GM21576 (cell line): ENCODE measurements at regions not wholly inside any gene's neighbourhood (a gene's known extent, or its start where the extent isn't known, plus 50 kb on each side); places are given as distances from the start of the nearest gene placed in this dataset.
"Not testable (repeated sequence)": the region's sequence is repeated elsewhere in the genome, so short reads cannot be mapped to it uniquely, and the experiment has no call there.

Experiments
- ATAC-seq: cut with Tn5 transposase; IDR thresholded peaks from one replicate; pipeline ENCODE4 v1.9.1; 2021; ENCODE audit warnings: mild to moderate bottlenecking, moderate library complexity; ENCODE audit not compliant: unreplicated experiment

GRCh38 chr3:145620002-145620401, 541.0 kb downstream of the PLOD2 start:
- ATAC-seq: no peak

- no peak for ATAC-seq
These were observed 540.5 kb downstream of the PLOD2 start for GRCh38 chr3:145620486-145620885.

- ATAC-seq: no peak
These were observed 537.6 kb downstream of the PLOD2 start for GRCh38 chr3:145623349-145623748.

- ATAC-seq: no peak
These were observed 532.8 kb downstream of the PLOD2 start for GRCh38 chr3:145628211-145628610.

DNA sequence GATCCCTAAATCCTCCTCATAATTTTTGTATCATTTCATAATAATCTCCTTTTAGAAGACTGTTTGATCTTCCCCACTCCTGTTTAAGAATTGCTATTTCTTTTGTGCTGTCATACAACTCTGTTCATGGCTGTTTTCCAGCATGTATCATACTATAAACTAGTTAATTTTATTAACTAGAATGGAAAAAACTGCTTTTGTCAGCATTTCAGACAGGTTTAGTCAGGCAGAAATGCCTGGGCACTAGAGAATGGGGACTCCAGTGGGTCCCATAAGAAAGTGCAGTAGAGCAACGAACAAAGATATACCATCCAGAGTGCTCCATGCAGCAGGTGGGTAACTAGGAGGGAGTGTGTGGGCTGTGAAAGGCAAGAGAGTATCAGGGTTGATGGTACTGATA, 523.9 kb downstream of the PLOD2 start:
- ATAC-seq: no peak

- no peak for ATAC-seq
These were observed 521.9 kb downstream of the PLOD2 start for GRCh38 chr3:145639003-145639606.

DNA sequence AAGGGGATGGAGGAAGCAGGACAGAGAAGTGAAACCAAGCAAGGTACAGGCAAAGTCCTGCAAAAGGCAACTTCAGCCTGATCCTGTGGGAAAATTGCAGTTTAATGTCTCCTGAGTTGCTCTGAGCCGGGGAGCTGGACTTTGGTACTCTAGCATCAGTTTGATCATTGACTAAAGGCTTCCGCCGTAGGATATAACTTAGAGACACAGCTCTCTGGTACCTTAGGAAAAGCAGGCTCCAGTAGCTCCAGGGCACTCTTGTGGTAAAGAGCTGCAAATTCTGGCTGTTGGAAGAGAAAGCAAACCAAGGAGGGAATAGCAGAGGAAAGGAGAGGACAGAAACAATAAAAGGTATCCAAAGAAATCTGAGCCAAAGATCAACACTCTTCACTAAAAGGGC, 521.1 kb downstream of the PLOD2 start:
- no peak for ATAC-seq

DNA sequence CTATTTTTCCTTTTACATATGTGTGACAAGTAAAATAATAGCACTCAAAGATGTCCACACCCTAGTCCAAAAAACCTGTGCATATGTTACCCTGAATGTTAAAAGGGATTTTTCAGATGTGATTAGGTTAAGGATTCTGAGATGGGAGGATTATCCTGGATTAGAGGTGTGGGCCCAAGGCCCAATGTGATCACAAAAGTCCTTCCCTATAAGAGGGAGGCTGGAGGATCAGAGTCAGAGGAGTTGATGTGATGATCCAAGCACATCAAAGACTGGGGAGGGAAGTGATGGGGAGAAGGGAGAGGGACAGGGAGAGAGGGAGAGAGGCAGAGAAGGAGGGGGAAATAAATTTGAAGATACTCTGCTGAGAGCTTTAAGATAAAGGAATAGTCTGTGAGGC, 512.6 kb downstream of the PLOD2 start:
- ATAC-seq: no peak

GRCh38 chr3:145649368-145649887, 511.6 kb downstream of the PLOD2 start:
- ATAC-seq: no peak

DNA sequence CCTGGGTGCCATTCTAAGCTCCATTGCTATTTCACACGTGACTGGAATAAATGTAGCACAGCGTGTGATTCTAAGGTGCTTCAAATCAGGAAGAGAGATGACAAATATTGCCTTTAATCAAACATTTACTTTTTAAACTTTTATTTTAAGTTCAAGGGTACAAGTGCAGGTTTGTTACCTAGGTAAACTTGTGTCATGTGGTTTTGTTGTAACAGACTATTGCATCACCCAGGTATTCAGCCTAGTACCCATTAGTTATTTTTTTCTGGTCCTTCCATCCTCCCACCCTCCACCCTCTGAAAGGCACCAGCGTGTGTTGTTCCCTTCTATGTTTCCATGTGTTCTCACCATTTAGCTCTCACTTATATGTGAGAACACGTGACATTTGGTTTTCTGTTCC, 510.8 kb downstream of the PLOD2 start:
- no peak for ATAC-seq

DNA sequence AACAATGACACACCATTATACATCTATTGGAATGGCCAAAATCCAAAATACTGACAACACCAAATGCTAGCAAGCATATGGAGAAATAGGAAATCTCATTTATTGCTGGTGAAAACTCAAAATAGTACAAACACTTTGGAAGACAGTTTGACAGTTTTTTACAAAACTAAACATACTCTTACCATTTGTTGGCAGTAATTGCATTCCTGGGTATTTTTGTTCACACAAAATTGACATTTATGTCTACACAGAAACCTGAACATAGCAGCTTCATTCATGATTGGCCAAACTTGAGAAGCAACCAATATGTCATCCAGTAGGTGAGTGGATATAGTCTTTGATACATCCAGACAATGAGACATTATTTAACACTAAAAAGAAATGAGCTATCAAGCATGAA, 489.9 kb downstream of the PLOD2 start:
- no peak for ATAC-seq

GRCh38 chr3:145673838-145674237, 487.1 kb downstream of the PLOD2 start:
- ATAC-seq: no peak

DNA sequence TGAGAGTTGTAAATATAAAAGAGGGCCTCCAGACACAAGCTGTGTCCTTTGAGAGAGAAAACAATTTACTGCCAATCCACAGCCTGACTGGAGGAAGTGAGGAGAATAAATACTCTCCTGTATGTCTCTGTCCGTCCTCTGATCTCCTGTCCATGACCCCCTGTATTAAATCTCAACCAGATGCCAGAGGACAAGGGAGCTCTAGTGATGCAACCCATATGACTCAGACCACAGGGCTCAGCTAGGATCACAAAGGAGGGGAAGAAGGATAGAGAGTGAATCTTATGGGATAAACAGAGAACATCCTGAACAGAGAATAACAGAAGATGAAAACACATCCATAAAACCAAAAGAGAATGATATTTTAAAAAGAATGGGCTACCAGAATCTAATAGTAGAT, 482.6 kb downstream of the PLOD2 start:
- ATAC-seq: no peak

DNA sequence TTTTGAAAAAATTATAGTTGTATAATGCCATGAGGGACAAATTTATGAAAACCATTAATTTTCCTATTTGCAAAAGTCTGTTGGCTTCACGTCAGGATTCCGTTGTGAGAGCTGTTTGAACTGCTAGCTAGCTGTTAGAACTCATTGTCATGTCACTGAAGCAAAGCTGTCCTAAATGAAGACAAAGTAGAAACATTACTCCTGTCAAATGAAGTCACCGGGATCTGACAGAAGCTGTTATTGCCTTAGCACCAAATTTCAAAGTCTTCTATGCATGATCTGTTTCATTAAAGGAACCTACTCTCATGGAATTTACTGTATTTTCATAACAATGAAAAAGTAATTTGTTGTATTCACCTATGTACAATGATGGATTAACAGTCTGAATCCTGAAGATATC, 479.8 kb downstream of the PLOD2 start:
- no peak for ATAC-seq

DNA sequence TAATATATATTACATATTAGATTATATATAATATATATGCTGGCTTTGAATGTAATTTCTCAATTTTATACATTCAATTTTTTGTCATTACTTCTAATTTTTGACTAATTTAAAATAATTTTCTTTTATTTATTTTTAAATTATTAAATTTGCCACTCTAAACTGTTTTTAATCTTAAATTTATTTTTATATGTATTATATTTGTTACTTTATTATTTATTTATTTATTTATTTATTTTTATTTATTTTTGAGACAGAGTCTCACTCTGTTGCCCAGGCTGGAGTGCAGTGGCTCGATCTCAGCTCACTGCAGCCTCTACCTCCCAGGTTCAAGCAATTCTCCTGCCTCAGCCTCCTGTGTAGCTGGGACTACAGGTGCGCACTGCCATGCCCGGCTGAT, 473.0 kb downstream of the PLOD2 start:
- not testable (repeated sequence) for ATAC-seq

GRCh38 chr3:145692751-145693150, 468.2 kb downstream of the PLOD2 start:
- no peak for ATAC-seq

GRCh38 chr3:145696011-145696410, 465.0 kb downstream of the PLOD2 start:
- ATAC-seq: no peak

GRCh38 chr3:145698250-145698649, 462.7 kb downstream of the PLOD2 start:
- ATAC-seq: no peak

DNA sequence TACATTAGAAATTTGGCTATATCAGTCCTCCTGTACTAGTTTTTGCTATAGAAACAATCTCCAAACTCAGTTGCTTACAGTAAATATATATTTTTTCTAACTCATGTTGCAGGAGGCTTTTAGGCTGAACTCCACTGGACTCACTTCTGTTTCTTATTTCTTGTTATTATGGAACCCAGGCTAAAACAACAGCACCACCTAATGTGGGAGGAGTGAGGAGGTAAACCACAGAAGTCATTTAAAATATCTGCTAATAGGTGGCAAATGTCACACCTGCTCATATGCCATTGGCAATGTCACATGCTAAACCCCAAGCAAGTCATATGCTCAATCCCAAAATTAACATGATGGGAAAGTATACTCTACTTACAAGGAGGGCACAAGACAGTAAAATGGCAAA, 462.2 kb downstream of the PLOD2 start:
- ATAC-seq: no peak

GRCh38 chr3:145704020-145704419, 457.0 kb downstream of the PLOD2 start:
- no peak for ATAC-seq

- ATAC-seq: not testable (repeated sequence)
These were observed 451.2 kb downstream of the PLOD2 start for GRCh38 chr3:145709779-145710178.

DNA sequence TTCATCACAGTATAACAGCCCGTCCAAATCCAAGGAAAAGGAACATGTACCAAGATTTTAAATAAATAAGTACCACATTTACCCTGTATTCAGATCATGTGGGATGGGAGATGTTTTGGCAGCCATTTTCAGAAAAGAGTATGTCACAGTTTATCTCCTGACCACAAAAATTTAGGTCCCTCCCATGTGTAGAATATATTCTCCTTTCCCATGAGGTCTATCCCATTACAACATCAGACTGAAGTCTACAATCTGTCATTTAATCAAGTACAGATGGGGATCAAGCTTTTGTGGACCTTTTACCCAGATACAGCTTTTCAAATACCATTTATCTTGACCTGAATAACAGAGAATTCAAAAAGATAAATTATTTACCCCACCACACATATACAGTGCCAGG, 444.5 kb downstream of the PLOD2 start:
- ATAC-seq: no peak

- no peak for ATAC-seq
These were observed 441.9 kb downstream of the PLOD2 start for GRCh38 chr3:145719114-145719513.
